DND-41 (cell line): ENCODE measurements at regions not wholly inside any gene's neighbourhood (a gene's known extent, or its start where the extent isn't known, plus 50 kb on each side); places are given as distances from the start of the nearest gene placed in this dataset.

ENCODE experiments used
- ATAC-seq: fragments of 200-7000 bp; cut with Tn5 transposase; 3 replicates; pipeline ENCODE4 v1.9.1; 2021; ENCODE audit warnings: low read depth; ENCODE audit not compliant: insufficient read depth
- DNase-seq: peaks from one replicate; pipeline ENCODE4 v3.0.0-alpha.2; 2020
- H2AFZ ChIP-seq: 2 replicates; pipeline ENCODE4 v1.6.0; 2012; ENCODE audit warnings: low read depth, low read length
- H3K27ac ChIP-seq: 2 replicates; pipeline ENCODE4 v1.5.1; 2012; ENCODE audit warnings: low read length, inconsistent platforms
- H3K27me3 ChIP-seq: fragments of 200-600 bp; sonication (generic); 2 replicates; pipeline ENCODE4 v1.6.0; 2012; ENCODE audit warnings: low read length, mild to moderate bottlenecking, inconsistent platforms; ENCODE audit not compliant: insufficient read depth, poor library complexity
- H3K36me3 ChIP-seq: 2 replicates; pipeline ENCODE4 v1.5.1; 2012; ENCODE audit warnings: low read length, inconsistent platforms; ENCODE audit not compliant: insufficient read depth
- H3K4me1 ChIP-seq: 2 replicates; pipeline ENCODE4 v1.5.1; 2012; ENCODE audit warnings: mild to moderate bottlenecking, low read length; ENCODE audit not compliant: insufficient read depth
- H3K4me2 ChIP-seq: 2 replicates; pipeline ENCODE4 v1.6.0; 2012; ENCODE audit warnings: mild to moderate bottlenecking, moderate library complexity, low read length, inconsistent platforms; ENCODE audit not compliant: insufficient read depth
- H3K4me3 ChIP-seq, 2 experiments: fragments of 200-600 bp in 1 of 2; shearing (Covaris generic) in 1 of 2; 2 replicates each; pipeline ENCODE4 v1.5.1; 2012 to 2016; ENCODE audit warnings: inconsistent platforms in 2 of 2, low read length in 2 of 2, mild to moderate bottlenecking in 2 of 2, low read depth in 1 of 2, moderate library complexity in 1 of 2
- H3K79me2 ChIP-seq: 2 replicates; pipeline ENCODE4 v1.6.0; 2012; ENCODE audit warnings: low read length, inconsistent platforms; ENCODE audit not compliant: insufficient read depth
- H3K9ac ChIP-seq: 2 replicates; pipeline ENCODE4 v1.6.0; 2012; ENCODE audit warnings: low read depth, mild to moderate bottlenecking, inconsistent platforms, low read length, moderate library complexity
- H3K9me3 ChIP-seq: 2 replicates; pipeline ENCODE4 v1.5.1; 2012; ENCODE audit warnings: low read length, moderate library complexity, mild to moderate bottlenecking, inconsistent platforms; ENCODE audit not compliant: insufficient read depth, severe bottlenecking
- H4K20me1 ChIP-seq: 2 replicates; pipeline ENCODE4 v1.6.0; 2012; ENCODE audit warnings: low read length; ENCODE audit not compliant: insufficient read depth
- EZH2 ChIP-seq: IDR thresholded peaks from 3 replicates; pipeline ENCODE4 v1.6.1; 2012; ENCODE audit warnings: borderline replicate concordance, low read depth, mild to moderate bottlenecking, moderate library complexity, low read length, inconsistent platforms; ENCODE audit not compliant: severe bottlenecking
- TF ChIP-seq, protein P1 (sequence below): IDR thresholded peaks from 2 replicates; pipeline ENCODE4 v1.5.1; 2012; ENCODE audit warnings: borderline replicate concordance, low read length, moderate library complexity, mild to moderate bottlenecking; ENCODE audit not compliant: poor library complexity, severe bottlenecking; ENCODE audit errors: extremely low read depth

DNA sequence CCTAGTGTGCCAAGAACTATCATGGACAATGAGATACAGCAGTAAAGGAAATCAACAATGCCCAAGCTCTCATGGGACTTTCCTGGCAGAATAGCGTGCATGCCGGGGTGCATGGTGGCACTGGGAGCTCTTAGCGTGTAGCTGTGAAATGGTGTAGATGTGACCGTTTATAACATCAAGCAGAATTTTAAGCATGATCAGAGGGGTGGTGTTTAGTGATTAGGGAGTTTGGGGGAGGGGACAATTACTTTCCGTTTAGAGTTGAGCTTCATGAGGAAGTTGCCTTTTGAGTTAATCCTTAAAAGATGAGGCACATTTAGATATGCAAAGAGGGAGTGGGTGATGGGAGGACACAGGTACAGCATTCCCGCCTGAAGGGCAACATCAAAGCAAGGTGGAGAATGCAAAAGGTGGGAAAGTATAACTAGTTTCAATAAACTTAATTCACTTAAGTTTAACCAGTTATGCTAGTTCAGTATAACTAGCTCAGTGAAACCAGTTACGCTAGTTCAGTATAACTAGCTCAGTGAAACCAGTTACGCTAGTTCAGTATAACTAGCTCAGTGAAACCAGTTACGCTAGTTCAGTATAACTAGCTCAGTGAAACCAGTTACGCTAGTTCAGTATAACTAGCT lies 661.6 kb downstream of the QKI start:
- DNase-seq (no peak), ATAC-seq (no peak)
- H3K27ac ChIP-seq = no peak overlapping the region
- H2AFZ ChIP-seq = no peak overlapping the region
- H3K79me2 ChIP-seq = no peaks in the 10 kb centered on the region
- H3K27me3 ChIP-seq = no peaks in the 10 kb centered on the region
- H4K20me1 ChIP-seq = no peaks in the 10 kb centered on the region
- no peak overlapping the region for H3K9ac ChIP-seq
- H3K4me2 ChIP-seq = no peak overlapping the region
- no peak for TF ChIP-seq EZH2
- no peaks in the 10 kb centered on the region for H3K36me3 ChIP-seq
- H3K4me1 ChIP-seq = no peaks in the 10 kb centered on the region
- H3K9me3 ChIP-seq = peaks cover 4% of the 10 kb centered on the region
- no peak overlapping the region for H3K4me3 ChIP-seq

DNA sequence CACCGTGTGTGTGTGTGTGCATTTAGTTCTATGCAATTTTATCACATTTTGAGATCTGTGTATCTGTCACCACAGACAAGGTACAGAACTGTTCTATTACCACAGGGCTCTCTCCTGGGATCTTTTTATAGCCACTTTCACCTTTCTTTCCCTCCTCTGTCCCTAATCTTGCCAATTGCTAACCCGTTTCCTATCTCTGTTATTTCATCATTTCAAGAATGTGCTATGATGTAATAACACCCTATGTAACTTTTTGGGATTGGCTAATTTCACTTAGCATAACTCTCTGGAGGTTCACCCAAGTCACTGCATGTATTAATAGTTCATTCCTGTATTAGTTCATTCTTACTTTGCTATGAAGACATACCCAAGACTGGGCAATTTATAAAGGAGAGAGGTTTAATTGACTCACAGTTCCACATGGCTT lies 657.7 kb downstream of the QKI start:
- H3K79me2 ChIP-seq = no peaks in the 10 kb centered on the region
- H3K27me3 ChIP-seq = no peaks in the 10 kb centered on the region
- ATAC-seq (no peak), DNase-seq (no peak)
- H3K4me2 ChIP-seq = no peak overlapping the region
- no peaks in the 10 kb centered on the region for H3K36me3 ChIP-seq
- H3K9ac ChIP-seq = no peak overlapping the region
- H3K9me3 ChIP-seq = no peaks in the 10 kb centered on the region
- no peak overlapping the region for H2AFZ ChIP-seq
- no peaks in the 10 kb centered on the region for H3K4me1 ChIP-seq
- H3K27ac ChIP-seq = no peak overlapping the region
- H4K20me1 ChIP-seq = no peaks in the 10 kb centered on the region
- TF ChIP-seq, protein P1, sequence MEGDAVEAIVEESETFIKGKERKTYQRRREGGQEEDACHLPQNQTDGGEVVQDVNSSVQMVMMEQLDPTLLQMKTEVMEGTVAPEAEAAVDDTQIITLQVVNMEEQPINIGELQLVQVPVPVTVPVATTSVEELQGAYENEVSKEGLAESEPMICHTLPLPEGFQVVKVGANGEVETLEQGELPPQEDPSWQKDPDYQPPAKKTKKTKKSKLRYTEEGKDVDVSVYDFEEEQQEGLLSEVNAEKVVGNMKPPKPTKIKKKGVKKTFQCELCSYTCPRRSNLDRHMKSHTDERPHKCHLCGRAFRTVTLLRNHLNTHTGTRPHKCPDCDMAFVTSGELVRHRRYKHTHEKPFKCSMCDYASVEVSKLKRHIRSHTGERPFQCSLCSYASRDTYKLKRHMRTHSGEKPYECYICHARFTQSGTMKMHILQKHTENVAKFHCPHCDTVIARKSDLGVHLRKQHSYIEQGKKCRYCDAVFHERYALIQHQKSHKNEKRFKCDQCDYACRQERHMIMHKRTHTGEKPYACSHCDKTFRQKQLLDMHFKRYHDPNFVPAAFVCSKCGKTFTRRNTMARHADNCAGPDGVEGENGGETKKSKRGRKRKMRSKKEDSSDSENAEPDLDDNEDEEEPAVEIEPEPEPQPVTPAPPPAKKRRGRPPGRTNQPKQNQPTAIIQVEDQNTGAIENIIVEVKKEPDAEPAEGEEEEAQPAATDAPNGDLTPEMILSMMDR = no peak
- no peak for TF ChIP-seq EZH2
- no peak overlapping the region for H3K4me3 ChIP-seq

- H3K9me3 ChIP-seq = no peaks in the 10 kb centered on the region
- H3K27me3 ChIP-seq = no peaks in the 10 kb centered on the region
- no peak overlapping the region for H3K9ac ChIP-seq
- no peak for ATAC-seq
- no peak overlapping the region for H3K4me3 ChIP-seq
- no peak overlapping the region for H2AFZ ChIP-seq
- TF ChIP-seq, protein P1 = no peak
- TF ChIP-seq EZH2 = no peak
- DNase-seq = no peak
- no peaks in the 10 kb centered on the region for H3K79me2 ChIP-seq
- no peak overlapping the region for H3K4me2 ChIP-seq
- H3K27ac ChIP-seq = no peak overlapping the region
- no peaks in the 10 kb centered on the region for H3K36me3 ChIP-seq
- H4K20me1 ChIP-seq = no peaks in the 10 kb centered on the region
- H3K4me1 ChIP-seq = no peaks in the 10 kb centered on the region
These were observed 655.0 kb downstream of the QKI start for GRCh38 chr6:164069350-164069990.

GRCh38 chr6:164068527-164068926 lies 654.0 kb downstream of the QKI start:
- DNase-seq (no peak), ATAC-seq (no peak)
- Histone ChIP-seq H3K4me3 (no peak overlapping the region), H3K9me3 (no peaks in the 10 kb centered on the region), H3K9ac (no peak overlapping the region), H3K27me3 (no peaks in the 10 kb centered on the region), H3K4me2 (no peak overlapping the region), H2AFZ (no peak overlapping the region), H3K79me2 (no peaks in the 10 kb centered on the region), H3K4me1 (no peaks in the 10 kb centered on the region), H3K27ac (no peak overlapping the region), H3K36me3 (no peaks in the 10 kb centered on the region), H4K20me1 (no peaks in the 10 kb centered on the region)
- no peak for TF ChIP-seq EZH2
- TF ChIP-seq, protein P1 = no peak
